ENCODE measurements at regions not wholly inside any gene's neighbourhood (a gene's known extent, or its start where the extent isn't known, plus 50 kb on each side); places are given as distances from the start of the nearest gene placed in this dataset.
"Not testable (repeated sequence)": the region's sequence is repeated elsewhere in the genome, so short reads cannot be mapped to it uniquely, and the experiment has no call there.

DNA sequence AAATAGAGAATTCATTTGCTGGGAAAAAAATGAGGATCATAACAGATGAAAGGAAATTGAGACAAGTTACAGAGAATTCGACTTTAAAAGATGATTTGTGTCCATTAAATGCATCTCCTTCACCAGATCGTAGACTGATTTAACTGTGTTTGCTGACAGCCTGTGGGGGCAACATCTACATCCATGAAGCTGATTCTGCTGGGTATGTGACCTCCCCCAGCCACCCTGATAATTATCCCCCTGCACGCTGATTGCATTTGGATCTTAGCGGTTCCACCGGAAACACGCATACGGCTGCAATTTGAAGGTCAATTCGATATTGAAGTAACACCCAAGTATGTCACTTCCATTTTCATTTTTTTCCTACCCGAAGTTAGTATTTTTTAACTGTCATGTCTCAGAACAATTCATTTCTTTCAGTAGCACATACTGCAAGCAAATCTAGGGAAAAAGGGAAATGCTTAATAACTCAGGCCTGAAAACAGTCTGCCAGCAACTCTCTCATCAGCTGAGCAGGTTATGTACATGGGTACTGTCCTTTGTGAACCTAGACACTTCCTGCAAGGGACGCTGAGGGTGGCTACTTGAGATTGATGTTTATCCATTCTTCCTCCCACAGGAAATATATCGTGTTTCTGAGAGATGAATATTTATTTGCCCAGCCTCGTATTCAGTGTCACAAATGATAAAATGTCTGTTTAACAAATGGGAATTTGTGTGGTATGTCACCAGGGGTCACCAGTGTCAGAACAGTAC lies 134.9 kb downstream of the ZNF22 start:
- intact Hi-C loops (cut with DNase I; ENCODE audit: low total_unique reads) = no loop called here
- Histone ChIP-seq H3K27me3 (no peaks in the 10 kb centered on the region), H3K36me3 (no peaks in the 10 kb centered on the region), H3K27ac (no peak overlapping the region), H3K4me3 (no peak overlapping the region), H3K4me1 (no peaks in the 10 kb centered on the region), H3K9me3 (no peaks in the 10 kb centered on the region)
- in situ Hi-C loops (cut with MboI; ENCODE audit: low sequenced_read_pairs in 4 of 4) = no loop called here
- no peak for DNase-seq
- ATAC-seq = no peak
- TF ChIP-seq, protein P1, sequence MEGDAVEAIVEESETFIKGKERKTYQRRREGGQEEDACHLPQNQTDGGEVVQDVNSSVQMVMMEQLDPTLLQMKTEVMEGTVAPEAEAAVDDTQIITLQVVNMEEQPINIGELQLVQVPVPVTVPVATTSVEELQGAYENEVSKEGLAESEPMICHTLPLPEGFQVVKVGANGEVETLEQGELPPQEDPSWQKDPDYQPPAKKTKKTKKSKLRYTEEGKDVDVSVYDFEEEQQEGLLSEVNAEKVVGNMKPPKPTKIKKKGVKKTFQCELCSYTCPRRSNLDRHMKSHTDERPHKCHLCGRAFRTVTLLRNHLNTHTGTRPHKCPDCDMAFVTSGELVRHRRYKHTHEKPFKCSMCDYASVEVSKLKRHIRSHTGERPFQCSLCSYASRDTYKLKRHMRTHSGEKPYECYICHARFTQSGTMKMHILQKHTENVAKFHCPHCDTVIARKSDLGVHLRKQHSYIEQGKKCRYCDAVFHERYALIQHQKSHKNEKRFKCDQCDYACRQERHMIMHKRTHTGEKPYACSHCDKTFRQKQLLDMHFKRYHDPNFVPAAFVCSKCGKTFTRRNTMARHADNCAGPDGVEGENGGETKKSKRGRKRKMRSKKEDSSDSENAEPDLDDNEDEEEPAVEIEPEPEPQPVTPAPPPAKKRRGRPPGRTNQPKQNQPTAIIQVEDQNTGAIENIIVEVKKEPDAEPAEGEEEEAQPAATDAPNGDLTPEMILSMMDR (IDR thresholded peaks at IDR 0.05 in 4 of 5, conservative IDR thresholded peaks at IDR 0.05 in 1 of 5) = no peak
- TF ChIP-seq POLR2A (IDR thresholded peaks at IDR 0.05) = no peak

DNA sequence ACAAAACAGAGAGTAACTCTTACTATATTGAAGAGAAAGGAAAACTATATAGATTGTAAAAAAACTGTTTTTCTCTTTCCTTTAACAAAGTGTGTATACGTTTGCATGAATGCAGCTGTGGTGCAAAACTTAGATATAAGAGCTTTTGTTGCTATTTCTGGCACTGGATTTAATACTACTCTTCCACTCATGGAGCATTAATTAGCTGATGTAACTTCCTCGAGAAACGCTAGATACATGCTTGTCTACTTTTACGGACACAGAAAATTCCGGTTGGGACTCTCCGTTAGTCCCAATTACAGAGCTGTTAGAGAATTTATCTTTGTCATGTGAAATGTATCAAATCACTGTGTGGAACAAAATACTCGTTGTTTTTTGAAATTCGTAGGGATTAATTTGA lies 135.5 kb downstream of the ZNF22 start:
- in situ Hi-C loops (cut with MboI; ENCODE audit: low sequenced_read_pairs in 4 of 4) (no loop called here), intact Hi-C loops (cut with DNase I; ENCODE audit: low total_unique reads) (no loop called here)
- H3K9me3 ChIP-seq = no peaks in the 10 kb centered on the region
- no peak overlapping the region for H3K4me3 ChIP-seq
- H3K4me1 ChIP-seq = no peaks in the 10 kb centered on the region
- TF ChIP-seq POLR2A (IDR thresholded peaks at IDR 0.05) = no peak
- TF ChIP-seq, protein P1 (IDR thresholded peaks at IDR 0.05 in 4 of 5, conservative IDR thresholded peaks at IDR 0.05 in 1 of 5) = no peak
- H3K27me3 ChIP-seq = no peaks in the 10 kb centered on the region
- DNase-seq (no peak), ATAC-seq (no peak)
- no peaks in the 10 kb centered on the region for H3K36me3 ChIP-seq
- no peak overlapping the region for H3K27ac ChIP-seq

DNA sequence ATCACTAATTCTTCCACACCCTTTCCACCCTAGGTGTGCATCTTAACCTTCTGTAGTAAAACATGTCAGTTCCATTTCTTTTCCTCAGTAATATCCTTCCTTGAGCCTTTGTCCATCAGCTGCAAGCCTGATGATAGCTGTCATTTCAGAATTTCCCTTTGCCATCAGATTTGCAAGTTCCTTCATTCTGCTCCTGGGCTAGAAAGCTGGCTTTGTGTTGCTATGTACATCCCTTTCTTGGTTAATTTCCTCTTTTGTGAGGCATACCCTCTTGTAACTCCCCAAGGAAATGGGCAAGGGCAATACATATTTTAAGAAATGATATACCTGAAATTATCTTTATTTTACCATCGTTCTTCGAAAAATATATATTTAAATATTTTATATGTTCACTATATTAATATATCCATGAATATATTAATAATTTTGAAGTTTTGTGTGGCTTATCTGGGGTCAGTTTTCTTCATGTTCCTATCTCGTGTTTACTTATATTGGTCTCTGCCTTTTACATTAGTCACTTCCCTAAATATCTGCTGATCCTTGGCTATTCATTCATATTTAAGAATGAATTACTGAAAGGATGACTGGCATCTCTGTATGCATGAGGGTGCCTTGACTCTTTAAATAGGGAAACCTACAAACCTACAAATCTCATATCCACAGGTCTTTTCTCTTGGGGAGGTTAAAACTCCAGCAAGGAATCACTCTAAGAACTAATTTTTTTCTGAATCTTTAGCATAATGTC lies 143.8 kb downstream of the ZNF22 start:
- Histone ChIP-seq H3K27ac (no peak overlapping the region), H3K4me3 (no peak overlapping the region), H3K36me3 (no peaks in the 10 kb centered on the region), H3K4me1 (no peaks in the 10 kb centered on the region), H3K27me3 (no peaks in the 10 kb centered on the region), H3K9me3 (no peaks in the 10 kb centered on the region)
- DNase-seq = no peak
- in situ Hi-C loops (cut with MboI; ENCODE audit: low sequenced_read_pairs in 4 of 4) = no loop called here
- TF ChIP-seq, protein P1 (IDR thresholded peaks at IDR 0.05 in 4 of 5, conservative IDR thresholded peaks at IDR 0.05 in 1 of 5) = no peak
- TF ChIP-seq POLR2A (IDR thresholded peaks at IDR 0.05) = no peak
- intact Hi-C loops (cut with DNase I; ENCODE audit: low total_unique reads) = no loop called here
- no peak for ATAC-seq

DNA sequence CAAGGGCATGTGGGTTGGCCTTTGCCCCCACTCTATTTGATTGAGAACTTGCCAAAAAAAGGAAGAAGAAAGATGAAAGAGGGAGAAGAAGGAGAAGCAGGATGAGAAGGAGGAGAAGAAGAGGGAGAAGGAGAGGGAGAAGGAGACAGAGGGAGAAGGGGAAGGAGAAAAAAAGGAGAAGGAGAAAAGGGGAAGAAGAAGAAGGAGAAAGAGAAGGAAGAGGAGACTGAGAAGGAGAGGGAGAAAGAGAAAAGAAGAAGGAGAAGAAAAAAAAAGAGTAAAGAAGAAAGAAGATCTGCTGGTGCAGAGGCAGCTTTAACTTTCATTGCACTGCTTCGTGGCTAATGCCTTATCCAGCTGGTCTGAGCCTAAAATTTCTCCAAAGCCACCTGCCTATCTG lies 144.4 kb downstream of the ZNF22 start:
- in situ Hi-C loops (cut with MboI; ENCODE audit: low sequenced_read_pairs in 4 of 4); intact Hi-C loops (cut with DNase I; ENCODE audit: low total_unique reads): not testable (repeated sequence)

DNA sequence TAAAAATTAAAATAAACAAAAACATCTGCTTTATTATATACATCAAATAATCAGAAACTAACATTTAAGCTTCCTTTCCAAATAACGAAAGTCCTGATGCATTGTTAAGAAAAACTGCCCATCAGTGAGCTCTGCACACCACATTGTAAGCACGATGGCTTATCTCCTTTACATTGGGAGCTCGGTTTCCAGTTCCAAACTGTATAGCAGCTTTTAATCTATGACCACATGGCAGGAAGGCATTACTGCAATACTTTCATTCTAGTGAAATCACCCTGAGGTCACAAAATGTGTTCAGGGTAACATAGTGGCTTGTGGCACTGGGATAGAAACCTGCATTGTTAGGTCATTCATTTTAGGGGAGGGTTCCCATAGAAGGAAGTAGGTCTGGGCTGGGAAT lies 146.3 kb downstream of the ZNF22 start:
- Histone ChIP-seq H3K27me3 (no peaks in the 10 kb centered on the region), H3K27ac (no peak overlapping the region), H3K4me1 (no peaks in the 10 kb centered on the region), H3K4me3 (no peak overlapping the region), H3K36me3 (no peaks in the 10 kb centered on the region), H3K9me3 (no peaks in the 10 kb centered on the region)
- in situ Hi-C loops (cut with MboI; ENCODE audit: low sequenced_read_pairs in 4 of 4) (no loop called here), intact Hi-C loops (cut with DNase I; ENCODE audit: low total_unique reads) (no loop called here)
- ATAC-seq = no peak
- TF ChIP-seq, protein P1 (IDR thresholded peaks at IDR 0.05 in 4 of 5, conservative IDR thresholded peaks at IDR 0.05 in 1 of 5) = no peak
- TF ChIP-seq POLR2A (IDR thresholded peaks at IDR 0.05) = no peak
- no peak for DNase-seq

More for the DNA sequence above, 144.4 kb downstream of the ZNF22 start:
- not testable (repeated sequence) for DNase-seq, H3K27me3 ChIP-seq, ATAC-seq, H3K4me3 ChIP-seq, H3K27ac ChIP-seq, H3K9me3 ChIP-seq, H3K4me1 ChIP-seq, H3K36me3 ChIP-seq
